ENCODE measurements at regions not wholly inside any gene's neighbourhood (a gene's known extent, or its start where the extent isn't known, plus 50 kb on each side); places are given as distances from the start of the nearest gene placed in this dataset.

GRCh38 chr11:69566001-69566400 lies 75.0 kb upstream of the CCND1 start:
- Histone ChIP-seq H2AFZ (ENCODE audit: control insufficient read depth, low read depth, low read length) (no peak overlapping the region), H3K9ac (ENCODE audit: control insufficient read depth, insufficient read depth, low read length) (no peak overlapping the region), H3K4me2 (ENCODE audit: control insufficient read depth, insufficient read depth) (no peak overlapping the region), H3K27ac (ENCODE audit: control insufficient read depth, insufficient read depth) (no peak overlapping the region), H3K4me3 (no peak overlapping the region), H4K20me1 (ENCODE audit: control insufficient read depth, insufficient read depth) (no peaks in the 10 kb centered on the region), H3K36me3 (ENCODE audit: control insufficient read depth in 2 of 2, insufficient read depth in 2 of 2, low read length in 1 of 2) (no peaks in the 10 kb centered on the region), H3K27me3 (replicated peaks in 1 of 2; ENCODE audit: control insufficient read depth in 2 of 2, insufficient read depth in 2 of 2, low read length in 1 of 2) (no peaks in the 10 kb centered on the region), H3K4me1 (ENCODE audit: control insufficient read depth, insufficient read depth, low read length) (no peaks in the 10 kb centered on the region), H3K9me3 (replicated peaks; ENCODE audit: control insufficient read depth, insufficient read depth, low read length) (no peaks in the 10 kb centered on the region; the same call in 2 of the 3 replicates), H3K79me2 (ENCODE audit: control insufficient read depth, insufficient read depth, low read length) (no peaks in the 10 kb centered on the region)
- in situ Hi-C loops (cut with MboI) (no loop called here), intact Hi-C loops (cut with micrococcal nuclease; ENCODE audit: unreplicated experiment) (no loop called here)
- 64% methylated on average over 3 of the region's 3 CpGs for WGBS (ENCODE audit: insufficient coverage, insufficient replicate concordance, low lambda C conversion rate, missing lambda C conversion rate)
- no peak for DNase-seq (ENCODE audit: low read depth, low spot score)
- no peak for ATAC-seq
- ChIA-PET POLR2A (no interaction called here), RAD21 (ENCODE audit: unreplicated experiment) (no interaction called here), CTCF (no interaction called here), SMC1A (ENCODE audit: uncharacterized antibody, unreplicated experiment) (no interaction called here)
- no peak for TF ChIP-seq NKRF (conservative IDR thresholded peaks at IDR 0.05)
- no peak for TF ChIP-seq SREBF2 (IDR thresholded peaks at IDR 0.05; ENCODE audit: low read length)
- no peak for FAIRE-seq
- BruUV-seq (replicated peaks): no TSS peak

GRCh38 chr11:69567951-69568808 lies 72.8 kb upstream of the CCND1 start:
- Histone ChIP-seq H3K27ac (ENCODE audit: control insufficient read depth, insufficient read depth) (no peak overlapping the region), H3K36me3 (ENCODE audit: control insufficient read depth in 2 of 2, insufficient read depth in 2 of 2, low read length in 1 of 2) (no peaks in the 10 kb centered on the region), H3K9ac (ENCODE audit: control insufficient read depth, insufficient read depth, low read length) (no peak overlapping the region), H3K4me2 (ENCODE audit: control insufficient read depth, insufficient read depth) (no peak overlapping the region), H3K9me3 (replicated peaks; ENCODE audit: control insufficient read depth, insufficient read depth, low read length) (no peaks in the 10 kb centered on the region; the same call in 2 of the 3 replicates), H3K4me3 (no peak overlapping the region), H3K27me3 (replicated peaks in 1 of 2; ENCODE audit: control insufficient read depth in 2 of 2, insufficient read depth in 2 of 2, low read length in 1 of 2) (peaks cover 0 to 2% of the 10 kb centered on the region in 2 experiments; a peak in 1 of 4 replicates), H3K4me1 (ENCODE audit: control insufficient read depth, insufficient read depth, low read length) (no peaks in the 10 kb centered on the region), H3K79me2 (ENCODE audit: control insufficient read depth, insufficient read depth, low read length) (no peaks in the 10 kb centered on the region), H2AFZ (ENCODE audit: control insufficient read depth, low read depth, low read length) (no peak overlapping the region), H4K20me1 (ENCODE audit: control insufficient read depth, insufficient read depth) (no peaks in the 10 kb centered on the region)
- in situ Hi-C loops (cut with MboI): no loop called here
- POLR2A ChIA-PET: no interaction called here
- no TSS peak for BruUV-seq (replicated peaks)
- intact Hi-C loops (cut with micrococcal nuclease; ENCODE audit: unreplicated experiment): no loop called here
- RAD21 ChIA-PET (ENCODE audit: unreplicated experiment): no interaction called here
- 51% methylated on average over 18 of the region's 18 CpGs for WGBS (ENCODE audit: insufficient coverage, insufficient replicate concordance, low lambda C conversion rate, missing lambda C conversion rate)
- FAIRE-seq (no peak), ATAC-seq (no peak), DNase-seq (ENCODE audit: low read depth, low spot score) (no peak)
- SMC1A ChIA-PET (ENCODE audit: uncharacterized antibody, unreplicated experiment): no interaction called here
- CTCF ChIA-PET: no interaction called here
- TF ChIP-seq CEBPZ (IDR thresholded peaks at IDR 0.05; ENCODE audit: low read depth, low read length): no peak
